Putamen (tissue), 1 donor: ENCODE measurements at regions not wholly inside any gene's neighbourhood (a gene's known extent, or its start where the extent isn't known, plus 50 kb on each side); places are given as distances from the start of the nearest gene placed in this dataset.

Experiments
- DNase-seq: peaks from one replicate; pipeline ENCODE4 v3.0.0-alpha.2; 2016; ENCODE audit warnings: low spot score

DNA sequence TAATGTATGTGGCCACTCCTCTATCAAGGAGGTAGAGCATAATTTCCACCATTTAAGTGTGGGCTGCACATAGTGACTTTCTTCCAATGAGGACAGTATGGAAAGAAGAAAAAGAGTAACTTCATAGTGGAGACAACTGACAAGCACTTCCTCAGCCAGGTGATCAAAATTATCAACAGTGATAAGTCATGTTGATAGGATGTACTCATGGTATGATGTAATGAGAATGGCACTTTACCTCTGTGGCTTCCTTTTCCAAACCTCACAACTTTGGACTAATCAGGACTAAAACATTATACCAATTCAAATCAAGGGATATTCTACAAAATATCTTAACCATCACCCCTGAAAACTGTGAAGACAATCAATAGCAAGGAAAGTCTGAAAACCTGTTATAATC, 302.3 kb upstream of the CITED2 start:
- no peak for DNase-seq

DNA sequence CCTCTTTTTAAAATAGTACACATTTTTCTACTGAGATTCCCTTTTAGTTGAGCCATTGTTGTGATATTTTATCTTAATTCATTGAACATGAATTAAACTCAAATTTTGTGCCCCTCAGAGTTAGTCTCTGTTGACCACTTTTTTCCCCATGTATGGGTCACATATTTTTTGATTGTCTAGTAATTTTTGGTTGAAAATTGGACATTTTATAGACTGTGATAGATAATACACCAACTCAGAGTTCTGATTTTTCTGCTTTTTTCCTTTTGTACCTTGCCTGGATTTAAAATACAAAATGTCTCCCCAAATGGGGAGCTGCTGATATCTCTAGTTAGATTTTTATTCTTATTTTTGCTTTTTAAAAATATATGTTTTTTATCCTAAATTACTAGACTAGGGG, 291.8 kb upstream of the CITED2 start:
- DNase-seq: no peak

DNA sequence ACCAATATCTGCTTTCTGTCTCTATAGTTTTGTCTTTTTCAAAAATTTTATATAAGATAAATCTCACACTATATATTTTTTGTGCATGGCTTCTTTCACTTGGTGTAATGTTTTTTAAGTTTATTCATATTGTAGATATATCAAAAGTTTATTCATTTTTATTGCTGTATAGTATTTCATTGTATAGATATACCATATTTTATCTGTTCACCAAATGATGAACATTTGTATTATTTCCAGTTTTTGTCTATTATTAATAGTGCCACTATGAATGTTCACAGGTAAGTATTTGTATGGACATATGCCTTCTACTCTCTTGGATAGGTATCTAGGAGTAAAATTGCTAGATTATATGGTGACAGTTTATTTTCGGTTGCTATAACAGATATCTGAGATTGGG, 289.5 kb upstream of the CITED2 start:
- no peak for DNase-seq

DNA sequence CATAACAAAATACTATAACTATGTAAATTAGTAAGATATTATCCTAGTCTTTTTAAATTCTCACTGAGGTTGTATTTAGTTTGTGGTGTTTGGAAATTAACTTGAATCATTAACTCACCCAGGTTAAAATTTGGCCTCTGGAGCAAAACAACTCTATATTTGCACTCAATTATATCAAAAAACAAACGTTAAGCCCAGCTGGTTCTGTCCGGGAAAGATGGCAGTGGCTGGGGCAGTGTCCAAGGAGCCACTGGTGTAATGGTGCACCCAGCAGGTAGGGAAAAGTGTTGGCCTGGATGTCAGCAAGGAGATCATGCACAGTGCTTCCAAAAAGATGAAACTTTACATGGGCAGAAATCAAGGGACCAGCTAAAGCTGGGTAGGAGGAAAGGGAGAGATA, 285.3 kb upstream of the CITED2 start:
- no peak for DNase-seq

DNA sequence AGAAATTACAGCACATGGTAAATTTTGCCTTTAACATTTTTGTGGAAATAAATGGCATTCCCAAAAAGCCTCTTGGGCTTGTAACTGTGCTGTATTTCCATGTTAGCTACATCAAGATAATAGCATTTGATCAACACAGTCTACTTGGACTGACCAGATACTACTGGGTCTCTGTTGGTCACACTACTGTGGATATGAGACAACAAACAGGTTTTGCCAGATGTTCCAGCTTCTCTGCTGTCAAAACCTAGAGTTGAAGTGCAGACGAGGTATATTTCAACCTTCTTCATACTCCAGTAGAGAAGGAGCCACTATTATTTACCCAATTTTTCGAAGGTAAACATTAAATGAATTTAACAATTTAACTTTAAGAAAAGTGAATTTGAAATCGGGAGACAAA, 284.7 kb upstream of the CITED2 start:
- DNase-seq: no peak

DNA sequence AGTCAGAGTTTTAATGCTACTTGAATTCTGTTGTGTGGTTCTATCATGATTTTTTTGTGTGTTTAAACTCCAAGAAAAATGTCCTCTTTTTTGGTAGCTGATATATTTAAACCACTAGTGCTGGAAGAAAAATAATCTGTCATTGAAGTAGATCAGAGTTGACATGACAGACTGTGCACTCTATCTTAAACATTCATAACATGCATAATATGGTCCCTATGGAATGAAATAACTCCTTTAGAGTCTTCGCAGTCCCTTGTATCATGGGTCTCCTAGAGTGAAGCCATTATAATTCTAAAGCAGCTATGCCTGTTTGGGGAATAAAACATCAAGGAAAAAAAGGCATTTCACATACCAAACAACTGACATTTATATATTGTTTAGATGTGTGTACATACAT, 282.7 kb upstream of the CITED2 start:
- DNase-seq: no peak

DNA sequence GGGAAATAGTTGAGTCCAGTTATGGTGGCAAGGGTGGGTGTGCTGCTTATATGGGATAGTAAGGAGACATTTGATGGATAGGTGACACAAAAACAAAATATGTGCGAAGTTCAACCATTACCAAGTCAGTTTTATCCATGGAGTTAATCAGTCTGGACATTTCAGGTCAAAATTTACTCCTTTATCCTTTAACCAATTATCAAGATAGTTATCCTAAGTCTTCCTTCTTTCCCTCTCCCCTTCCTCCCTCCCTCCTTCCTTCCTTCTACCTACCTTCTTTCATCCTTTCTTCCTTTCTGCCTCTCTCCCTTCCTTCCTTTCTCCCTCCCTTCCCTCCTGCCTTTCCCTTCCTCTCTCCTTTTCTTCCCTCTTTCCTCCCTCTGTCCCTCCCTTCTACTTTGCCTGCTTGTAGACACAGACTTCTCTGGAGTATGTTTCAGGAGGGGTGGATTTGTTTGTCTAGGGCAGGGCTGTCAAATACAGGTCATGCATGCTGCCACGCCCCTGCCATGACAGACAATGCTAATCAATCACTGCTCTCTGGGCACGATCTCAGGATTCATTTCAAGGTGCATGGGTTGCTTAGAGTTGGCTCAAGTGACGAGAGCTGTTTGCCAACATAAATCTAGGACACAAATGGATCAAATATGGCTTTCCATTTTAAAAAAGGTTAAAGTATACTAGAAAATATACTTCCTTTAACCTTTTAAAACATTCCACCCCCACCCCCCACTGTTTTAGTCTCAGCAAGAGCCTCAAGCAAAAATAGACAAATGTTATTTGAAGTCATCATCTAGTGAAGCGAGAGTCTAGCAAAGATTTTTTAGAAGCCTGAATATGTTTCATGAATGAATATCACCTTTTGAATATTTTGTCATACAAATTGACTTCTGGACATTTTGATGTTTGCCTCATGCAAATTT, 281.6 kb upstream of the CITED2 start:
- no peak for DNase-seq

DNA sequence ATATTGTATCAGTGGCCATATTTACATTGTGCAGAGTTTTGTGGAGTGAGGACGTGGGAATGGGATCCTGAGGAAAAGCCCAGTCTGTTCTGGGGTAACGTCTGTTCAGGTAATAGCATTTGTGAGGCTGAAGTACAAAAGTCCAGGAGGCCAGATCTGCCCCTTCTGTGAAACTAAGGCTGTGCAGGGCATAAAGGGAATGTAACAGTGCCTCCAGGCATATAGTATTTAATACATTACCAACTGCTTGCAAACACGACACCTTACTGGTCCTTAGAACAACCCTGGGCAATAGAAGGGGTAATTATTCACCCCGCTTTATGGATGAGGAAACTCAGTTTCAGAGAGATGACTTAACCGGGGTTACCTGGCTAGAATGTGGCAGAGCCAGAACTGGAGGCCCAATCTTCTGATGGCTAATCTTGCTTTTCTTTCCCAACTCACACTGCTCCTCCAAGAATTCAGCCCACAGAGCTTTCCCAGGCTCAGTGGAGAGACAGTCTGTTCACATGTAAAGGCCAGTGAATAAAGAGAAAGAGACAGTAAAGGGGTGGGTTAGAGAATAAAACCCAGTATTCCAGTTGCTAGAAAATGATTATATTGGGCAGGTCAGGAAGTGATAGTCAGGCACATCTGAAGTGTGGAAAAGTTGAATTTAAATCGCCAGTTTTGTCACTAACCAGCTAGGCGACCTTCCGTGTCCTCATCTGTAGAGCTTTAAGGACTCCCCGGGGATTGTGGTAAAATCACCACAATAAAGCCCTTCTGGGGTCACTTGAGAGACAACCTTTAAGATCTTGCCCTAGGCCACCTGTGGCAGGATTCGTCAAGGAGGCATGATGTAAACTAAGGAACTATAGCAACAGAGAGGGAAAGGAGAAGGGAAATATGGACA, 280.7 kb upstream of the CITED2 start:
- DNase-seq: no peak

DNA sequence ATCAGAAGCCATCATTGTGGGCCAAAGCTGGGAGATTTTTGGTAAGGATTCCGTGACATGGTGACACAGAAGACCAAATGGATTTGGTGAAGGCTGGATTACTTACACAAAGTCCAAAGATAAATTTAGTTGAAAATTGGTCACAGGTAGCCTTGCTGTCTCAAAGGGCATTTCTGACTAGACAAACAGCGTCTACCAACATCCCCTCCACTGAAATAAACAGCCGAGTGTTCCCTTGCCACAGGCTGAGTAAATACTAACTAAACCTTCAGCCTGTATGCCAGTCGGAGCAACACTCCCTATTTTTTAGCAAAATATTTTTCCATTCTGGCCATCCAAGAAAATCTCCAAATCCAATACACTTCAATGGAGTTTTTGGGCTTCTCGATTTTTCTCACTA, 279.9 kb upstream of the CITED2 start:
- no peak for DNase-seq

DNA sequence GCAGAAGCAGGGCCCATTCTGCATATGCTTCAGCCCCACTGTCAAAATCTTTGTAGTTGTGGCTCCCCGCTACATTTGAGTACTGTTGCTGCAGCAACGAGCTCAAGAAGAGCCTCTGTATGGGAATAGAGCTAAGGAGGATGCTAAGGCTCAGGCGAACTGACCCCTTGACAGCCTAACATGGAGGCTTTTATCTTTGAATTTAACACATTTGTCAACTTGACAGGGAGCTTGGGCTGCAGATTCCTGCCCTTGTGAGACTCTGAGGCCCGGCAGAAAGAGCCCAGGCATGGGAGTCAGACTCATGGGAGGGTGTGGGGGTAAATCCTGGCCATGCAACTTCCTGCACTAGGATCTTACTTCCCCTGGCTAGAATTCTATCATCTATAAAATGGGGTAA, 278.7 kb upstream of the CITED2 start:
- DNase-seq: no peak

DNA sequence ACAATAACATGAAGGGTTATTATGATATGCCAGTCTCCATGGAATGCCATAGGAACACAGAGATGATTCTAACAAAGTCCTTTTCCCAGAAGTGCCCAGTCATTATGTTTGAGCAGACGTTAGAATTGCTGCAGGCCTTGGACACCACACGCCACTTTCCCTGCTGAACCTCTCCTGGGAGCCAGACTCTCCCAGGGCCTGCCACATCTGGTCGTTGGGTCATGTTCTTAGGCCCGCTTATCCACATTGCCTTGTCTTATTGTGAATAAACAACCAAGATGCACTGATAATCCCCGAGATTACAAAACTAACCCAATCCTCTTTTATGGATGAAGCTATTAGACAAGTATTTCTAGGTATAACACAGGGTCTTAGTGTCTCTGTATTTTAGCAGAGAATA, 276.5 kb upstream of the CITED2 start:
- no peak for DNase-seq

DNA sequence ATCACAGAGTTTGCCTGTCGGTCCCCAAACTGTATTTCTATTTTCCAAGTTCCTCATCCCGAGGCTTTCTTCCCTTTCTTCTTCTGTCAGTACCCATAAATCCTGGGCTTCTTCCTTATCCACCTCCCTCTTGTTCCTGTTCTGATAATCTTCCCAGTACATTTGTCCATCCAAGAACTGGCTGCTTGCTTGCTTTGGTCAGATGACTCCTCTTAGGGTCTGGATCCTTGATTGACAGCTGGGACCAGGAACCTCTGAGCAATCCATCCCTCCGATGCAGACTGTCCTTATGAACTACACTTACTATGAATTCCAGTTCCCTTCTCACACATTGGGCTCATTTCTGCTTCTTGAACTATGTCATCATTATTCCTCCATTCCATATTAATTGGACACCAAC, 275.3 kb upstream of the CITED2 start:
- no peak for DNase-seq

DNA sequence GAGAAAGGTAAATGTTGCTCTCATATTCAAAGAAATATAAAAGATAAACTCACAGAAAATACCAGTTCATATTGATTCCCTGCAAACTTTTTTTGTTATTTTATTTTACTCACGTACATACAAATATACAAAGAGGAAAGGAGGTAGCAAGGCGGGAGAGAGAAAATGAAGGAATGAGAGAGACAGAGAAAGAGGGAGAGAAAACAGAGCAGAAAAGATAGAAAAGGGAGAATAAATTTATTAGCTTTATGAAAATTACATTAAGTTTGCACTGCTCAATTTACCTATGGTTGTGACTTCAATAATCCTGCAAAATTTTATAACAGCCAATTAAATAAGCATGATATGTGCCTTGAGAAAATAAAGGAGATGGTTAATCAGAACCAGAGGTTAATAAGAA, 274.7 kb upstream of the CITED2 start:
- DNase-seq: no peak

DNA sequence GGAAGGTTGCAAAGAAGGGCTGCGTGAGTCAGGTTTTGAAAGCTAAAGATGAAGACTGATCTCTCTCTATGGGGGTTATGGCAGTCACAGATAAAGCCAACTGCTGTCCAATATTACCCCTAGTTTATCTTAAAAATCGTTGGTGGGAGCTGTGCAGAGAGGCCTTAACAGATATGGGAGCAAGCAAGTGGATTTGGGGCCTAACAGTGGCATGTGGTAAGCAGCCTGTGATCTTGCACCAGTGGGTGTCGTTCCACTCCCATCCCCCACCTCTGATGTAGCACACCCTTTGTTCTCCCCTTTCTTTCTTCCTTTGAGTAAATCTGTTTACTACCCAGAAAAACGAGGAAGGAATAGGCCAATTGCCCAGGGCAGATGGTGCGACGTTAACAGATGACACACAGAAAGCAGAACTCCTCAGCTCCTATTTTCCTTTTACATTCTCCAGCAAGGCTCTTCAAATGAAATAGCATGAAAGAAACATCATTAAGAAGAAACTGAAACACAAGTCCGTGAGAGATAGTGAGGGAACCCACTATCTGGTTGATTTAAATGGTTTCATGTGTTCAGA, 274.1 kb upstream of the CITED2 start:
- no peak for DNase-seq

DNA sequence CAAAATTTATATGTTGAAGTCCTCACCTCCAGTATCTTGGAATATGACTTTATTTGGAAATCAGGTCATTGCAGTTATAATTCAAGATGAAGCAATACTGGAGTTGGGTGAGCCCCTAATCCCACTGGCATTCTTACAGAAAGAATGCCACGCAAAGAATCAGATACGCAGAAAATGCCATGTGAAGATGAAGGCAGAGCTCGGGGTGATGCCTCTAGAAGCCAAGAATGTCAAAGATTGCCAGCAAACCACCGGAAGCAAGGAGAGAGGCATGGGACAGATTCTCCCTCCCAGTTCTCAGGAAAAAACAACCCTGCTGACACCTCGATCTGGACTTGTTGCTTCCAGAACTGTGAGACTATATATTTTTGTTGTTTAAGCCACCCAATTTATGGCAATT, 273.4 kb upstream of the CITED2 start:
- DNase-seq: no peak

DNA sequence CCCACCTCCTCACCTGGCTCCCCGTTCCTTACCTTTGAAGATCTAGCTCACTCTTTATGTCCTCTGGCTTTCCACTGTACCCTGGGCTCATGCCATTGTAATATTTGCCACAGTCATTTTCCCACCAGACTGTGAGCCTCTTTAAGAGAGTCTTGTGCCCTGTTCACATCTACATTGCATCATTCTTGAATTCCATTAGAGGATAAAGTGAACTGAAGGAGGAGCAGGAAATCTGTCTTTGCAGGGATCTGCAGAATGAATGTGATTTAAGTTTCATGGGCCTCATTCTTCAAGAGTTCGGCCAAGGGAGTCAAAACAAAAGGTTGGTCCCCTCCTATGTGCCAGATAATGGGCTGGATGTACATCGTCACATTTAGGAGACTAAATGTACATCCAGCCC, 272.6 kb upstream of the CITED2 start:
- DNase-seq: no peak

DNA sequence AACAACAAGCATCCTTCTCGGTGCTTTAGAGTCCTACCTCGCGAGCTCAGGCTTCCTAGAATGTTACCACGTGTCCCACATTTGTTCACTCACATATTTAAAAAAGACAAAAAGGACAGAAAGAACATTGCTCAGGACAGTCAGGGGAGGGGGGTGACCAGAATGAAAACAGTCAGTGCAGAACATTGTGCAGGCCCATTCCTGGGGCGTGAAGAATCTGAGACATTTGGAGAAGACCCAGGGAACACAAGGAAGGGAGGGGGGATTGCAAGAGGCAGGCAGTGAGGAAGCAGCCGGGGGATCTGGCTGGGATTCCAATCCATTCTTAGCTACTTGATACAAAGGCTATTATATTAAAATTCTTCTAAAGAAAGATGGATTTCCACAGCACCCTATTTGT, 270.4 kb upstream of the CITED2 start:
- no peak for DNase-seq

DNA sequence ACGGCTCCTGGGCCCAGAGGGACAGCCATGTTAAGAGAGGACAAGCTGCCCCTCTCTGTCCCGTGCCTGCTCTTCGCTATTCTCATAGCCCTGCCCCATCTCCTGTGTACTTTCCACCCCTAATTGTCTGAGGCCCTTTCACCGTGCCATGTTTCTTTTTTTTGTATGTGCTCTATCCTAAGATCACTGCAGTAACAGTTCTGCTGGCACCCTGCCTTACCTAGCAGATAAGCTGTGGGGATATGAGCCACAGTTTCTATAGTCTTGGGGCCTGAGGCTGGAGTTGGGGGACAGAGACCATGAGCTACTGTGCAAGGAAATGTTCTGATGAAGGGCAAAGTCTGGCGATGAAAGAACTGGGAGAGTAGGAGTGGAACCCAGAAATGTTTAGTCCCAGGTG, 269.5 kb upstream of the CITED2 start:
- no peak for DNase-seq

DNA sequence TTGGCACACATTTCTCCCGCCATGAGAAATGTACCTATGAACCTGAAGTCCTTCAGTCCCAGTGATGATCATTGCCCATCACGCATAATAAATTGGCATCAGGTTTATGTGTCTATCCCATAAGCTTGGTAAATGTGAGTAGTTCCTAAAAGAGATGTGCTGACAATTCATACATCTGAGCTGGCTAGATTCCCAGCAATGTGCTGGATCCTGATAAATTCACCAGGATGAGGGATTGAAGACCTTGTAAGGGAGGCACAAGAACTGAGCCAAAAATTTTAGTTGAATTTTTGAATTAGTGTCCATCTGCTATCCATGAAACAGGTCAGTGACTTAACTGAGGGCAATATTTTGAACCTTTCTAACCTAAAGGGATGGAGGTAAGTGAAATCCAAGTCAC, 267.9 kb upstream of the CITED2 start:
- DNase-seq: no peak

DNA sequence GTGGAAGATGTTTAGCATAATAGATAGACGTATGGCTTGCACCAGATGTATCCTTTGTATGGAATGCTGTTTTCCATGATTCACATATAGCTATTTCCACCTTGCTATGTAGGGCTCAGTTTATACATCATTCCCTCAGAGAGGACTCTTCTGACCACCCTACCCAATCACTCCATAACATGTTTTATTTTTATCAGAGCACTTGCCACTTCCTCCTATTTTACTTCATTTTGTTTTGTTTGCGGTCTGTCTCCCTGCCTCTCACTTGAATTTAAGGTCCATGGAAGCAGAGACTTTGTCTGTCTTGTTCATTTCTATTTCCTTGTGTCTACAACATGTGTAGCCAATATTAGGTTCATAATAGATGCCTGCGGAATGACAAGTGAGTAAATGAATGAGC, 266.9 kb upstream of the CITED2 start:
- no peak for DNase-seq

DNA sequence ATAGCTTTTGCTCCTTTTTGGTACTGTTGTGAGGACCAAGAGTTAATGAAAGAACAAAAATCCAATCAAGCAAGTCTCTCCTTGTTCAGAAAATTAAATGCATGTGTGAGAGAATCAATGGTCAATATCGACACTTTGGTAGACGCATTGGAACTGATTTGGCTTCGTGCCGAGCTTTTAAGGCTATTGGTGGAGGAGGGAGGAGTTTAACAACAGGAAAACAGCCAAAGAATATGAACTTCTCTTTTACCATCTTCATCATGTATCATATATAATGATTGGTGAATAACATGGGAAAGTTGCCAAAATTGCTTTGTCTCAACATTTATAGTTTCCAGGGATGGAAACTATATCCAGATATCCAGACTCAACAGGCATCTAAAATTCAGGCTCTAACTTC, 266.5 kb upstream of the CITED2 start:
- DNase-seq: no peak

DNA sequence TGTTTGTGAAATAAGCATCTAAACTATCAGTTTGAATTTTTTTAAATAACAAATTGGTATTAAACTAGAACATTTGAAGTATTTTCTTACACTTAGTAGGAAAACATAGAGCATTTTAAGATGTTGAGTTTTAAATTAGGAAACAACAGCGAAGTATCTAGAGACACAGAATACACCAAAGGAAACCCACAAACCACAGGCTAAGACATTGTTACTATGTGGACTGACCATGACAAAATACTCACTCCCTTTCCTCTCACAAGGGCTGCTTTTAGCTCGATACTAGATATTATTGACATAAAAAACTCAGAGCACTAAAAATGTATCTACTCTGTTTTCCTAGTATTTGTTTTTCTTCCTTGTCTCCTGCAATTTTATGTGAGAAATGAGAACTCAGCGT, 266.0 kb upstream of the CITED2 start:
- DNase-seq: no peak

DNA sequence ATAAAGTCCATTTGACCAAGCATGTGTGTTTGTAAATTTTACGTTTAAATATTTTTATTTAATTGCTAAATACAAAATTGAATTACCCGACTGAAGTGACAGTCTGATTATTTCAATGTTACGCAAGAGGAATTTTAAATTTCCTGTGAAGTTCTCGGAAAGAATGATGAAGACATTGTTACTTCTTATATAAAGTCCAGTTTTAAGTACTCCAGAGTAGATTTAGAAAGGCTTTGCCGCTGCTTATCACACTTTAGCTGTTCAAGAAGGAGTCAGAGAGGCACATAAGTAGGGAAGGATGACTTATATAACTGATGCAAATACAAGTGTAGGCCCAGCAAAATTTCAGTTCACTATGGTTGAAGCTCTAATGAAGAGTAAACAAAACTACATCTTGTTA, 265.1 kb upstream of the CITED2 start:
- no peak for DNase-seq
